Upper lobe of left lung (tissue), 6 donors: ENCODE measurements at regions not wholly inside any gene's neighbourhood (a gene's known extent, or its start where the extent isn't known, plus 50 kb on each side); places are given as distances from the start of the nearest gene placed in this dataset.

ENCODE experiments used
- ATAC-seq, 2 donors: fragments of 200-7000 bp; cut with Tn5 transposase; one replicate each; pipeline ENCODE4 v1.9.1; 2022; ENCODE audit warnings: mild to moderate bottlenecking in 2 of 2, moderate library complexity in 2 of 2; ENCODE audit not compliant: low FRiP score in 2 of 2
- DNase-seq, 2 donors: peaks; one replicate each; pipeline ENCODE4 v3.0.0-alpha.2; 2019 to 2020
- H3K27ac ChIP-seq, 4 donors: fragments of 200-600 bp; sonication (generic); one replicate each; pipeline ENCODE4 v1.5.1; 2016 to 2019
- H3K27me3 ChIP-seq, 4 donors: fragments of 200-600 bp; sonication (generic); one replicate each; pipeline ENCODE4 v1.5.1; 2017 to 2019
- H3K36me3 ChIP-seq, 4 donors: fragments of 200-600 bp; sonication (generic); one replicate each; pipeline ENCODE4 v1.5.1; 2016 to 2019
- H3K4me1 ChIP-seq, 4 donors: fragments of 200-600 bp; sonication (generic); one replicate each; pipeline ENCODE4 v1.5.1; 2018 to 2019
- H3K4me3 ChIP-seq, 4 donors: fragments of 200-600 bp; sonication (generic); one replicate each; pipeline ENCODE4 v1.5.1; 2017 to 2019; ENCODE audit warnings: mild to moderate bottlenecking in 2 of 4, moderate library complexity in 1 of 4
- H3K9me3 ChIP-seq, 4 donors: fragments of 200-600 bp; sonication (generic); one replicate each; pipeline ENCODE4 v1.5.1; 2018 to 2019
- CTCF ChIP-seq, 6 experiments: fragments of 450-650 bp in 4 of 6; fragments of 200-600 bp in 2 of 6; sonication (generic) in 2 of 6; IDR thresholded peaks; one replicate each; pipeline ENCODE4 v1.5.1; 2016 to 2019; ENCODE audit warnings: antibody characterized with exemption in 6 of 6
- EP300 ChIP-seq, 4 donors: sonication (generic); formaldehyde crosslinking; IDR thresholded peaks; one replicate each; pipeline ENCODE4 v1.5.1; 2017; ENCODE audit warnings: antibody characterized with exemption in 4 of 4, control low read depth in 2 of 4
- POLR2A ChIP-seq, 4 donors: fragments of 450-650 bp; IDR thresholded peaks; one replicate each; pipeline ENCODE4 v1.5.1; 2016 to 2017; ENCODE audit warnings: antibody characterized with exemption in 4 of 4, mild to moderate bottlenecking in 2 of 4
- POLR2AphosphoS5 ChIP-seq, 2 donors: sonication (generic); formaldehyde crosslinking; IDR thresholded peaks; one replicate each; pipeline ENCODE4 v1.5.1; 2017; ENCODE audit warnings: antibody characterized with exemption in 2 of 2
- WGBS, 2 donors: methylation state at CpG; one replicate each; pipeline ENCODE4 v1.1.5; 2017 to 2018; 5-methylcytosine and 5-hydroxymethylcytosine counted together
- donor health status: DM: no; HTN: no; CAD: no; lungs with moderate emphysema.
- donor health status: DM: no; HTN: yes; CAD: no; lungs with severe emphysema.

GRCh38 chr1:43069461-43070050 lies 102.5 kb downstream of the EBNA1BP2 start:
- no peak overlapping the region for H3K27ac ChIP-seq
- 91 to 93% methylated on average over 8 to 12 of the region's 12 CpGs for WGBS, 2 donors
- peaks cover 9 to 17% (median 12%) of the 10 kb centered on the region in 4 donors for H3K4me1 ChIP-seq
- no peaks in the 10 kb centered on the region for H3K9me3 ChIP-seq
- peaks cover 0 to 8% (median 4%) of the 10 kb centered on the region in 4 donors for H3K27me3 ChIP-seq
- no peaks in the 10 kb centered on the region for H3K36me3 ChIP-seq
- TF ChIP-seq EP300 (IDR thresholded peaks at IDR 0.05) (no peak), CTCF (IDR thresholded peaks at IDR 0.05) (no peak), POLR2AphosphoS5 (IDR thresholded peaks at IDR 0.05) (no peak), POLR2A (IDR thresholded peaks at IDR 0.05) (no peak)
- no peak overlapping the region for H3K4me3 ChIP-seq
- ATAC-seq (no peak), DNase-seq (peak in 1 of 2 donors; percentile 37)

DNA sequence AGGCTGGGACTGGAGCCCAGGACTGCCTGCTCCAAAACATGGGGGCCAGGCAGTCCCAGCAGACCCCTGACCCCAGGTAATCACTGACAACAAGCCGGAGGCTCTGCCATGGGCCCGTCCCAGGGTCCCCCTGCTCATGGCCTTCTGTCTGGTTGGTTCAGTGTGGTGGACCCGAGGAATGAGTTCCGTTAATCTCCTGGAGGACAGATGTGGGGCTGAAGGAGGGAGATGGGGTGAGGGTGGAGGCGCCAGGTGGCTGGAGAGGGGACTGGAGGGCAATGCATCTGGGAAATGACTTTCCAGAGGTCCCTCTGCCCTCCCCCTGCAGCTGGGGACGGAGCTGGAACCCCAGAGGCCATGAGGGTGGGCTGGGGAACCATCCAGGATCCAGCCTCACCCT lies 103.2 kb downstream of the EBNA1BP2 start:
- H3K36me3 ChIP-seq = no peaks in the 10 kb centered on the region
- TF ChIP-seq EP300 (IDR thresholded peaks at IDR 0.05) (no peak), CTCF (IDR thresholded peaks at IDR 0.05) (no peak), POLR2A (IDR thresholded peaks at IDR 0.05) (no peak), POLR2AphosphoS5 (IDR thresholded peaks at IDR 0.05) (no peak)
- no peak for ATAC-seq
- H3K27ac ChIP-seq = no peak overlapping the region
- WGBS, 2 donors = 95 to 100% methylated on average over 6 of the region's 6 CpGs
- H3K4me1 ChIP-seq = peaks cover 9 to 17% (median 12%) of the 10 kb centered on the region in 4 donors
- DNase-seq = peak in 1 of 2 donors; percentile 32
- no peaks in the 10 kb centered on the region for H3K9me3 ChIP-seq
- H3K27me3 ChIP-seq = peaks cover 0 to 8% (median 4%) of the 10 kb centered on the region in 4 donors
- H3K4me3 ChIP-seq = no peak overlapping the region

DNA sequence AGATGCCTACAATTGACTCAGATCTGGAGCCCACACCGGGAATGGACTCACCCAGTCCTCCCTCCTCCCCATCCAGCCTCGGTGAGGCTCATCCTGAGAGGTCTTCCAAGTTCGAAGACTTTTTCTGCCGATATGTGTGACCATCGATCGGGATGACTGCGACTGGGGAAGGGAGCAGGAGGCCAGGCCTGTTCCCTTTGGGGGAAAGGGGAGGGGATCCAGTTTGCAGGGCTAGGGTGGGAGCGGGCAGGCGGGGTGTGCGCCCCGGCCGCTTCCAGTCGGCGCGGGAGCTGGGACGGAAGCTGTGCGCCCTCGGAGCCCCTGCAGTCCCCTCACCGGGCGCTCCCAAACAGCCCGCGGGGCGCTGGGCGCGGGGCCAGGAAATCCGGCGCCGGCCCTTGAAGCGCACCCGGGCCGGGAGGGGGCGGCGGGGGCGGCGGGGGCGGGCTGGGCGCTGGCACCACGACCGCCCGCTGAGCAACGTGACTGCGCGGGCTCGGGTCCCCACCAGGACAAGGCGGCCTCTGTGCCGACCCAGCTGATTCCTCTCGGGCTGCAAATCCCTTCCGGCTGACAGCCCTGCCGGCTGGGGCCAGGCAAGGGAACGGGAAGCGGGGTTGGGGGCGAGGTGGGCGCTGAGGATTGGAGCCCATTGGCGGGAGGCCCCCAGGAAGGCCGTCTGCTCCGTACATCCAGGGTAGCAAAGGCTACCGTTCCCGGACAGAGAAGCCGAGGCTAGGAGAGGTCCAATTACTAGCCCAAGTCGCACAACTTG lies 103.9 kb downstream of the EBNA1BP2 start:
- WGBS, 2 donors = 7 to 11% methylated on average over 10 to 32 of the region's 60 CpGs
- no peak for TF ChIP-seq POLR2AphosphoS5 (IDR thresholded peaks at IDR 0.05)
- no peak for TF ChIP-seq EP300 (IDR thresholded peaks at IDR 0.05)
- no peak for TF ChIP-seq CTCF (IDR thresholded peaks at IDR 0.05)
- TF ChIP-seq POLR2A (IDR thresholded peaks at IDR 0.05) = no peak
- peak in 1 of 2 donors; percentile 90 for DNase-seq
- no peaks in the 10 kb centered on the region for H3K9me3 ChIP-seq
- H3K27ac ChIP-seq = peak overlapping the region in 1 of 4 donors; percentile 49
- peaks cover 8 to 10% (median 9%) of the 10 kb centered on the region in 4 donors for H3K4me1 ChIP-seq
- H3K36me3 ChIP-seq = no peaks in the 10 kb centered on the region
- H3K4me3 ChIP-seq = peak overlapping the region in 3 of 4 donors; percentile 38 to 51 (median 46)
- H3K27me3 ChIP-seq = peaks cover 0 to 8% (median 4%) of the 10 kb centered on the region in 4 donors
- peak in 1 of 2 donors; percentile 5 for ATAC-seq

DNA sequence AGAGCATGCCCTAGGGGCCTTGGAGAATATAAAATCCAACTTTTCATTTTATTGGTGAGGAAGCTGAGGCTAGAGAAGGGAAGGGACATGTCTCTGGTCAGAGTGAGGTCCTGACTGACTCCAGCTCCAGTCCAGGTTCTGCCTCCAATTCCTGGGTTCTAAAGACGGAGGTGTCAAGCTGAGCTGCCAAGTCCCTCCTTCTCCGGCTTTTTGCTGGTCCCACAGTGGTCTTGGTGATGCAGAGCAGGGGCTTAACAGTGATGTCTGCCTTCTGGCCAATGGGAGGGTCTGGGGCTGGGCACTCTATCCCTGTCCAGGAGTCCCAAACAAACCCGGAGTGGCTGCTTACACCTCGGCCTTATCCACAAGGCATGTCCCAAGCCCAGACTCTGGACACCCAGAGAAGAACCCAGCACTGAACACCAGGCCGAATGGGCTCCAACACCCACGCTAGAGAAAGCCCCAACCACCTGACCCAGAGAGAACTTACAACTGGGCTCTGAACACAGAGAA lies 104.8 kb downstream of the EBNA1BP2 start:
- 93 to 100% methylated on average over 4 to 6 of the region's 6 CpGs for WGBS, 2 donors
- no peak for ATAC-seq
- H3K27ac ChIP-seq = no peak overlapping the region
- H3K9me3 ChIP-seq = no peaks in the 10 kb centered on the region
- no peak for DNase-seq
- H3K27me3 ChIP-seq = peaks cover 0 to 8% (median 4%) of the 10 kb centered on the region in 4 donors
- H3K4me3 ChIP-seq = no peak overlapping the region
- TF ChIP-seq POLR2A (IDR thresholded peaks at IDR 0.05) (no peak), POLR2AphosphoS5 (IDR thresholded peaks at IDR 0.05) (no peak), EP300 (IDR thresholded peaks at IDR 0.05) (no peak), CTCF (IDR thresholded peaks at IDR 0.05) (no peak)
- H3K4me1 ChIP-seq = peaks cover 8 to 10% (median 9%) of the 10 kb centered on the region in 4 donors
- H3K36me3 ChIP-seq = no peaks in the 10 kb centered on the region
